ENCODE measurements at regions not wholly inside any gene's neighbourhood (a gene's known extent, or its start where the extent isn't known, plus 50 kb on each side); places are given as distances from the start of the nearest gene placed in this dataset.

GRCh38 chr6:22668717-22669116, 99.4 kb downstream of the HDGFL1 start:
- Histone ChIP-seq H3K4me1 (ENCODE audit: control insufficient read depth in 4 of 4, insufficient read depth in 4 of 4, low read length in 3 of 4) (no peaks in the 10 kb centered on the region), H3K4me3 (ENCODE audit: low read depth in 1 of 3, low read length in 3 of 3) (no peak overlapping the region), H3K9ac (ENCODE audit: low read depth in 1 of 2, low read length in 2 of 2) (no peak overlapping the region), H3K27me3 (ENCODE audit: control insufficient read depth in 4 of 4, insufficient read depth in 4 of 4, low read length in 3 of 4) (peaks cover 0 to under 1% (median 0%) of the 10 kb centered on the region in 4 donors), H3K36me3 (ENCODE audit: control insufficient read depth in 4 of 4, insufficient read depth in 3 of 4, low read depth in 1 of 4, low read length in 3 of 4) (no peaks in the 10 kb centered on the region), H3K27ac (ENCODE audit: low read depth in 1 of 2, low read length in 2 of 2) (no peak overlapping the region), H3K9me3 (ENCODE audit: control insufficient read depth in 4 of 4, low read length in 3 of 4) (no peaks in the 10 kb centered on the region)
- WGBS = 83% methylated on average over 3 of the region's 3 CpGs
- TF ChIP-seq FOXA1 (IDR thresholded peaks at IDR 0.05) = no peak
- no peak for TF ChIP-seq HNF4A (conservative IDR thresholded peaks at IDR 0.05)
- no peak for TF ChIP-seq CTCF (IDR thresholded peaks at IDR 0.05; ENCODE audit: low read depth, low read length, missing input control)
- TF ChIP-seq RAD21 (IDR thresholded peaks at IDR 0.05) = no peak
- no peak for TF ChIP-seq RXRA (IDR thresholded peaks at IDR 0.05)
- DNase-seq (ENCODE audit: low spot score) = no peak

GRCh38 chr6:22670605-22671004, 101.2 kb downstream of the HDGFL1 start:
- 72% methylated on average over 4 of the region's 4 CpGs for WGBS
- TF ChIP-seq ZBTB33 (IDR thresholded peaks at IDR 0.05) (no peak), JUND (IDR thresholded peaks at IDR 0.05) (no peak), NR2F2 (IDR thresholded peaks at IDR 0.05) (no peak), YY1 (IDR thresholded peaks at IDR 0.05) (no peak), FOXA1 (IDR thresholded peaks at IDR 0.05) (no peak), FOXA2 (IDR thresholded peaks at IDR 0.05) (no peak), HNF4G (IDR thresholded peaks at IDR 0.05) (no peak), GABPA (IDR thresholded peaks at IDR 0.05 in 1 of 2, conservative IDR thresholded peaks at IDR 0.05 in 1 of 2) (no peak), ATF3 (IDR thresholded peaks at IDR 0.05) (no peak), HNF4A (conservative IDR thresholded peaks at IDR 0.05) (no peak), CTCF (IDR thresholded peaks at IDR 0.05; ENCODE audit: low read depth, low read length, missing input control) (no peak), TAF1 (conservative IDR thresholded peaks at IDR 0.05) (no peak), MAX (IDR thresholded peaks at IDR 0.05) (no peak), REST (IDR thresholded peaks at IDR 0.05) (no peak), RXRA (IDR thresholded peaks at IDR 0.05) (no peak), SP1 (IDR thresholded peaks at IDR 0.05) (no peak)

More at GRCh38 chr6:22670605-22671004, 101.2 kb downstream of the HDGFL1 start:
- Histone ChIP-seq H3K9me3 (ENCODE audit: control insufficient read depth in 4 of 4, low read length in 3 of 4) (no peaks in the 10 kb centered on the region), H3K27me3 (ENCODE audit: control insufficient read depth in 4 of 4, insufficient read depth in 4 of 4, low read length in 3 of 4) (peaks cover 0 to 5% (median 0%) of the 10 kb centered on the region in 4 donors), H3K4me1 (ENCODE audit: control insufficient read depth in 4 of 4, insufficient read depth in 4 of 4, low read length in 3 of 4) (no peaks in the 10 kb centered on the region), H3K36me3 (ENCODE audit: control insufficient read depth in 4 of 4, insufficient read depth in 3 of 4, low read depth in 1 of 4, low read length in 3 of 4) (no peaks in the 10 kb centered on the region), H3K9ac (ENCODE audit: low read depth in 1 of 2, low read length in 2 of 2) (no peak overlapping the region), H3K4me3 (ENCODE audit: low read depth in 1 of 3, low read length in 3 of 3) (no peak overlapping the region), H3K27ac (ENCODE audit: low read depth in 1 of 2, low read length in 2 of 2) (no peak overlapping the region)
- DNase-seq (ENCODE audit: low spot score) = no peak
